ENCODE measurements at regions not wholly inside any gene's neighbourhood (a gene's known extent, or its start where the extent isn't known, plus 50 kb on each side); places are given as distances from the start of the nearest gene placed in this dataset.

DNA sequence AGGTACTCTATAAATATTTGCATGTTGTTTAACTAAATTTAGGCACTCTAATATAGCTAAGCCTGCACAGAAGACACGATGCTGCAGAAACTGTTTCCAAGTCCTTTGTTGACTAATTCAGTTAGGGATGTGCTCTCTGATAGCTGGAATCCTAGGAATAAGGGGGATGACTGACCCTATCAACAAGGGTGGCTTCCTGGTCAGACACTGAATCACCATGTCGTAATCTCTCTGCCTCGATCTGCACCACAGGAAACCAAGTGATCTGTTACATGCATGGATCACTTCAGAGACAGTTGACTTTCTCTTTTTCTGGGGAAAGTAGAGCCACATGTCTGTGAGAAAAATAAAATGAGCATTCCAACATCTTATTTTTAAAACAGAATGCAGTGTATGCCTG lies 169.1 kb downstream of the GUCY2F start:
- ATAC-seq (ENCODE audit: low FRiP score): no peak
- intact Hi-C loops (cut with DNase I): no loop called here
- Histone ChIP-seq H3K9me3 (ENCODE audit: control insufficient read depth, low read length) (no peaks in the 10 kb centered on the region), H3K27me3 (ENCODE audit: control insufficient read depth in 1 of 2, insufficient read depth in 2 of 2, low read length in 1 of 2) (no peaks in the 10 kb centered on the region), H3K4me3 (ENCODE audit: low read length in 2 of 2) (no peak overlapping the region), H3K27ac (ENCODE audit: low read depth in 1 of 2, low read length in 2 of 2) (no peak overlapping the region), H3K4me1 (ENCODE audit: control insufficient read depth in 1 of 2, insufficient read depth in 2 of 2, low read length in 2 of 2) (no peaks in the 10 kb centered on the region), H3K36me3 (ENCODE audit: control insufficient read depth in 1 of 2, insufficient read depth in 2 of 2, low read length in 1 of 2) (no peaks in the 10 kb centered on the region)
- WGBS, 2 donors: 47 to 48% methylated on average over 3 of the region's 3 CpGs
- DNase-seq: no peak

DNA sequence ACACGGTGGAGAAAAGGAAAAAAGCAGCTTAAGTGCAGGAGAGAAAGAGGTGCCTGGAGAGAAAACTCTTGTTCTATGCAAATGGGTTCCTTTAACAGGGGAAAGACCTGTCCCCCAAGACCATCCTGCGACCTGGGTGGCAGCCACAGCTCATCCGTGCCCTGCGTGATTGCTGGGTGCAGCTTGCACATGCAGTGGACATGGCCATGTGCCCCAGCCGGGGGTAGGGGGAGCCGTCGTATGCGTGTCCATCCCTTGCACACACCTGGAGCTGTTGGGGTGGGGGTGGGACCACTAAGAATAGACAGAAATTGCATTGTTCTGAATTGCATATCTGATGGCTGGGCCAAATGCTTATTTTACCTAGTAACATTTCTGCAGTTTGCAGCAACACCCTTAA lies 171.9 kb downstream of the GUCY2F start:
- intact Hi-C loops (cut with DNase I): no loop called here
- Histone ChIP-seq H3K4me1 (ENCODE audit: control insufficient read depth in 1 of 2, insufficient read depth in 2 of 2, low read length in 2 of 2) (no peaks in the 10 kb centered on the region), H3K27ac (ENCODE audit: low read depth in 1 of 2, low read length in 2 of 2) (no peak overlapping the region), H3K36me3 (ENCODE audit: control insufficient read depth in 1 of 2, insufficient read depth in 2 of 2, low read length in 1 of 2) (no peaks in the 10 kb centered on the region), H3K4me3 (ENCODE audit: low read length in 2 of 2) (no peak overlapping the region), H3K9me3 (ENCODE audit: control insufficient read depth, low read length) (no peaks in the 10 kb centered on the region), H3K27me3 (ENCODE audit: control insufficient read depth in 1 of 2, insufficient read depth in 2 of 2, low read length in 1 of 2) (no peaks in the 10 kb centered on the region)
- DNase-seq: no peak
- WGBS, 2 donors: 77 to 89% methylated on average over 8 of the region's 8 CpGs
- ATAC-seq (ENCODE audit: low FRiP score): no peak

DNA sequence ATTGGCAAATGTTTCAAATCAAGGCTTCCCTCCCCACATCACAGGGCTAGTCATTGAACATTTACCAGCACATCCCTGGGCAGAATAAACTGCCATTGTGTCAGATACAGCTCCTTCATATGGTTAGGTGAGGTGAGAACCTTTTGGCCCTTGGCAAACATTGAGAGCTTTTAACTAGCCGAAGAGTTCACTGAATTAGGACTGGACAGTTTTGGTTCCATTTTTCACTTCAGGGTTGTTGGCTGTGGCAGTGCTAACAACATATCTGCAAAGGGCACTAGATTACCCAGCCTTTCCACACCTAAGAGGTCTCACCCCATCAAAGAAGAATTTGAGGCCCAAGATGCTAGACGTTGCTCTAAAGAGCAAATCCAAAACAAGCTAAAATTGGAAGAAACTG lies 180.7 kb downstream of the GUCY2F start:
- Histone ChIP-seq H3K27ac (ENCODE audit: low read depth in 1 of 2, low read length in 2 of 2) (no peak overlapping the region), H3K27me3 (ENCODE audit: control insufficient read depth in 1 of 2, insufficient read depth in 2 of 2, low read length in 1 of 2) (no peaks in the 10 kb centered on the region), H3K36me3 (ENCODE audit: control insufficient read depth in 1 of 2, insufficient read depth in 2 of 2, low read length in 1 of 2) (no peaks in the 10 kb centered on the region), H3K4me1 (ENCODE audit: control insufficient read depth in 1 of 2, insufficient read depth in 2 of 2, low read length in 2 of 2) (no peaks in the 10 kb centered on the region), H3K9me3 (ENCODE audit: control insufficient read depth, low read length) (no peaks in the 10 kb centered on the region), H3K4me3 (ENCODE audit: low read length in 2 of 2) (no peak overlapping the region)
- ATAC-seq (ENCODE audit: low FRiP score) (no peak), DNase-seq (no peak)
- intact Hi-C loops (cut with DNase I): no loop called here
- WGBS, 2 donors: 49 to 67% methylated on average over 2 of the region's 2 CpGs

DNA sequence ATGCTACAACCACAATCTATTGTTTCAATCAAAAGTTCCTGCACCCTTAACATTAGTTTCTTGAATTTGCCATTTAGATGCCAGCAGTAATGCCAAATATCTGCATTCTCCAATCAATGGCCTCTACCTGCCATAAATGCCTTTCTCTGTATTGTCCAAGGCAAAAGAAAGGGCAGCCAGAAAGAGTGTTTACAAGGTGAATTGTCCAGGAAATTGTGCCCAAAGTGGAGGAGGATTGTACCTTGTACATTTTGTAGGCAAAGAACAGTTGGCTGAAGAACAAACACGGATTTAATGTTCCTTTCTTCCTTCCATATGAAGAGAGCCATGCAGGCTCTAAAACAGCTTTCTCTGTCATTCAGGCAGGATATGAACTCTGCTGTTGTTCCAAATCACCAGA lies 181.5 kb downstream of the GUCY2F start:
- no peaks in the 10 kb centered on the region for H3K9me3 ChIP-seq (ENCODE audit: control insufficient read depth, low read length)
- H3K27ac ChIP-seq (ENCODE audit: low read depth in 1 of 2, low read length in 2 of 2): no peak overlapping the region
- DNase-seq: no peak
- no peak for ATAC-seq (ENCODE audit: low FRiP score)
- H3K4me3 ChIP-seq (ENCODE audit: low read length in 2 of 2): no peak overlapping the region
- no peaks in the 10 kb centered on the region for H3K27me3 ChIP-seq (ENCODE audit: control insufficient read depth in 1 of 2, insufficient read depth in 2 of 2, low read length in 1 of 2)
- intact Hi-C loops (cut with DNase I): no loop called here
- no peaks in the 10 kb centered on the region for H3K36me3 ChIP-seq (ENCODE audit: control insufficient read depth in 1 of 2, insufficient read depth in 2 of 2, low read length in 1 of 2)
- no peaks in the 10 kb centered on the region for H3K4me1 ChIP-seq (ENCODE audit: control insufficient read depth in 1 of 2, insufficient read depth in 2 of 2, low read length in 2 of 2)
- 27 to 55% methylated on average over 1 of the region's 1 CpG for WGBS, 2 donors

DNA sequence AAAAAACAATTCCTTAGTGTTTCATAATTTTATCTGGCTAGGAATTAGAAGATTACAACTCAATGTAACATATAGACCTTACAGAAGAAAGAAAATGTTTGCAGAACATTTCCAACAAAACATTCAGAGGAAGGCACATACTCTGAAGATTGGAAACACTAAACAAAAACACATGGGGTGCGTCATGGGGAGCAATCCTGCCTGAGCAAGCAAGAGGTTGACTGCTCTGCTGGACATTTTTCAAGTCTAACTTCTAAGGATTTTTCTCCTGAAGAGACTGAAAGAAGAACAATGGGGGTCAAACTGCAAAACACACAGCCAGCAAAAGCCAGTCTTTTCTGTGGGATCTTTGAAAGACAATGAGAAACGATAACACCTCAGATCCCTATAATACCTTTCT lies 182.8 kb downstream of the GUCY2F start:
- intact Hi-C loops (cut with DNase I): no loop called here
- no peak overlapping the region for H3K27ac ChIP-seq (ENCODE audit: low read depth in 1 of 2, low read length in 2 of 2)
- 53 to 54% methylated on average over 2 of the region's 2 CpGs for WGBS, 2 donors
- no peaks in the 10 kb centered on the region for H3K27me3 ChIP-seq (ENCODE audit: control insufficient read depth in 1 of 2, insufficient read depth in 2 of 2, low read length in 1 of 2)
- ATAC-seq (ENCODE audit: low FRiP score) (no peak), DNase-seq (no peak)
- no peaks in the 10 kb centered on the region for H3K9me3 ChIP-seq (ENCODE audit: control insufficient read depth, low read length)
- H3K4me3 ChIP-seq (ENCODE audit: low read length in 2 of 2): no peak overlapping the region
- no peaks in the 10 kb centered on the region for H3K4me1 ChIP-seq (ENCODE audit: control insufficient read depth in 1 of 2, insufficient read depth in 2 of 2, low read length in 2 of 2)
- H3K36me3 ChIP-seq (ENCODE audit: control insufficient read depth in 1 of 2, insufficient read depth in 2 of 2, low read length in 1 of 2): no peaks in the 10 kb centered on the region

DNA sequence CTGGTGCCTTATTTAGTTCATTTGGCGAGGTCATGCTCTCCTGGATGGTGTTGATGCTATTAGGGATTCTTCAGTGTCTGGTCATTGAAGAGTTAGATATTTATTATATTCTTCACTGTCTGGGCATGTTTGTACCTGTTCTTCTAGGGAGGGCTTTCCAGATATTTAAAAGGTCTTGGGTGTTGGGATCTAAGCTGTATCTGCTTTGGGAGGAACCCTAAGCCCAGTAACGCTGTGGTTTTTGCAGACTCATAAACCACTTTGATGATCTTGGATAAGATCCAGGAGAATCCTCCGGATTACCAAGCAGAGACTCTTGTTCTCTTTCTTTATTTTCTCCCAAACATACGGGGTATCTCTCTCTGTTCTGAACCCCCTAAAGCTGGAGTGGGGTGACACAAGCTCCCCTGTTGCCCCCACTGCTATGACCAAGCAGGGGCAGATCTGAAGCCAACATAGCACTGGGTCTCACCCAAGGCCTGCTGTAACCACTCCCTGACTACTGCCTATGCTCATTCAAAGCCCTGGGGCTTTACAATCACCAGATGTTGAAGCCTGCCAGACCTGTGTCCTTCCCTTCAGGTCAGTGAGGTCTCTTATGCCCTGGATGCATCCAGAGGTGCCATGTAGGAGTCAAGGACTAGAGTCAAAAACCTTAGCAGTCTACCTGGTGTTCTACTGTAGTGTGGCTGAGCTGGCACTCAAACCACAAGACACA lies 187.6 kb downstream of the GUCY2F start:
- Histone ChIP-seq H3K27me3 (ENCODE audit: control insufficient read depth in 1 of 2, insufficient read depth in 2 of 2, low read length in 1 of 2) (no peaks in the 10 kb centered on the region), H3K27ac (ENCODE audit: low read depth in 1 of 2, low read length in 2 of 2) (no peak overlapping the region), H3K4me1 (ENCODE audit: control insufficient read depth in 1 of 2, insufficient read depth in 2 of 2, low read length in 2 of 2) (no peaks in the 10 kb centered on the region), H3K36me3 (ENCODE audit: control insufficient read depth in 1 of 2, insufficient read depth in 2 of 2, low read length in 1 of 2) (no peaks in the 10 kb centered on the region), H3K9me3 (ENCODE audit: control insufficient read depth, low read length) (no peaks in the 10 kb centered on the region), H3K4me3 (ENCODE audit: low read length in 2 of 2) (no peak overlapping the region)
- intact Hi-C loops (cut with DNase I): no loop called here
- DNase-seq: no peak
- ATAC-seq (ENCODE audit: low FRiP score): no peak
- WGBS, 2 donors: 55 to 61% methylated on average over 4 of the region's 4 CpGs

DNA sequence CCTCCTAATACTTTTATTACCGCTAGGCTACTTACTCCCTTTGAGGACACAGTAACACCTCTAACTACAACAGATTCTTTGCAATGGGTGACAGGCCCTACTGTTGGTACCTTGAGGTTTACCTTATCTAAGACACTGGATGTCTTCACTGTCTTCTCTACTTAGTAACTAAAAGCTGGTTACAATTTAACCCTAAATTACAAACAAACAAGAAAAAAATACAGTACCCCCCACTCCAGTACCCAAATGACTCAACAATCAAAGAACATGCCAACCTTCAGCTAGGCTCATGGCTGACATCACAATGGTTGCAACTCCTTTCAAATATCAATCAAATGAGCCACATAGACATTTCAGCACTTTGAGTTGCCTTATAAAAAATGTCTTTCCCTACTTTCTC lies 198.0 kb downstream of the GUCY2F start:
- no peaks in the 10 kb centered on the region for H3K4me1 ChIP-seq (ENCODE audit: control insufficient read depth in 1 of 2, insufficient read depth in 2 of 2, low read length in 2 of 2)
- no peaks in the 10 kb centered on the region for H3K9me3 ChIP-seq (ENCODE audit: control insufficient read depth, low read length)
- no peak for DNase-seq
- intact Hi-C loops (cut with DNase I): no loop called here
- H3K27me3 ChIP-seq (ENCODE audit: control insufficient read depth in 1 of 2, insufficient read depth in 2 of 2, low read length in 1 of 2): no peaks in the 10 kb centered on the region
- 86 to 92% methylated on average over 1 of the region's 1 CpG for WGBS, 2 donors
- no peak overlapping the region for H3K4me3 ChIP-seq (ENCODE audit: low read length in 2 of 2)
- no peaks in the 10 kb centered on the region for H3K36me3 ChIP-seq (ENCODE audit: control insufficient read depth in 1 of 2, insufficient read depth in 2 of 2, low read length in 1 of 2)
- H3K27ac ChIP-seq (ENCODE audit: low read depth in 1 of 2, low read length in 2 of 2): no peak overlapping the region
- no peak for ATAC-seq (ENCODE audit: low FRiP score)

DNA sequence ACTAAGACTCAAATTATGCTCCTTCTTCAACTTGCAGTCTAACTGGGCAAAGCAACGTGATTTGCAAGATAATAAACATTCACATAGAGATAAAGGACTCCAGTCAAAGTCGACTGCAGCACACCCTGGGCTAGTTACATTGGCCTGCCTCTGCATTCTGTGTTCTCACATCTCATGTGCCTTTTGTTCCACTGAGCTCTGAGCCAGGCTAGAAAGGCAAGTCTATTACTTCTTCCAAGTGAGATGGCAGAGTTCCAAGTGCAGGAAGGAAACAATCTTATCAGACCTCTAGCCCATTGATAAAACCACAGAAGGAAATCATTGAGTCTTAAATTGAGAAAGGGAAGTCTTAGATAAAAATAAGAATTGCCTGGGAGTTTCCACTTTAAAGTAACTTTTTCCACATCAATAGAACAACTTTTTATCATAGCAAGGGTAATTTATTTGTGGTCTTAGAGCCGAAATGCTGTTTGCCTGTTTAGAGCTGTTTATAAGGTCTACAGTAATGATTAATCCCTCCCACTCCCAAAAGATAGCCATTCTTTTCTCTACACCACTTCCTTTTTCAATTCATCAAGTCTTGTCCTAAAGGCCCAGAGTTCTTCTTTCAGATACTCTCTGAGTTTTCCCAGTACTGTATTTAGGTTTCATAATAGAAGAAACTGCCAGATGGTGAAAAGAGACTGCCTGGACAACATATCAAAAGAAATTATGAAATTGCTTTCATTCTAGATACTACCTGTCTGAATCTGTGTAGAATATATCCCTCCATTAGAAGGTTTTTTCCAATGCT lies 200.2 kb downstream of the GUCY2F start:
- Histone ChIP-seq H3K27ac (ENCODE audit: low read depth in 1 of 2, low read length in 2 of 2) (no peak overlapping the region), H3K4me3 (ENCODE audit: low read length in 2 of 2) (no peak overlapping the region), H3K27me3 (ENCODE audit: control insufficient read depth in 1 of 2, insufficient read depth in 2 of 2, low read length in 1 of 2) (no peaks in the 10 kb centered on the region), H3K4me1 (ENCODE audit: control insufficient read depth in 1 of 2, insufficient read depth in 2 of 2, low read length in 2 of 2) (no peaks in the 10 kb centered on the region), H3K36me3 (ENCODE audit: control insufficient read depth in 1 of 2, insufficient read depth in 2 of 2, low read length in 1 of 2) (no peaks in the 10 kb centered on the region), H3K9me3 (ENCODE audit: control insufficient read depth, low read length) (no peaks in the 10 kb centered on the region)
- ATAC-seq (ENCODE audit: low FRiP score): peak; percentile 64
- WGBS, 2 donors: 10 to 11% methylated on average over 3 of the region's 3 CpGs
- intact Hi-C loops (cut with DNase I): no loop called here
- no peak for DNase-seq

DNA sequence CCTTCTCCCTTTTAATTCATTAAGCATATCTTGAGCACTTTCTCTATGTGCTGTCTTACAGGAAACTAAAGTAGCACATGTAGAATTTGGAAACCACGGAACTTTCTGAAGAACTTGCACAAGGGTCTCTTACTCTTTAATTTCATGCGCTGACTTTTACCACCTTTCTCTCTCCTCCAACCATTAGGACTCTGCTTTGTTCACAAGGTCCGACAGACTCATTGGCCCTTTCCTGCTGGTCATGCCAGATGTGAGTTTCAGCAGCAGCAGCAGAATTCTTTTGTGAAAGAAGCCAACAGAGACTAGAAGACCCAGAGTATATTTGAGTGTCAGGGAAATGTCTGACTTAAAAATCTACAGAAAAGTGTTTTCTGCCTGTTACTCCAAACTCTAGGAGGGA lies 207.1 kb downstream of the GUCY2F start:
- no peak for DNase-seq
- no peaks in the 10 kb centered on the region for H3K9me3 ChIP-seq (ENCODE audit: control insufficient read depth, low read length)
- no peaks in the 10 kb centered on the region for H3K4me1 ChIP-seq (ENCODE audit: control insufficient read depth in 1 of 2, insufficient read depth in 2 of 2, low read length in 2 of 2)
- WGBS, 2 donors: 85 to 89% methylated on average over 3 of the region's 3 CpGs
- H3K27me3 ChIP-seq (ENCODE audit: control insufficient read depth in 1 of 2, insufficient read depth in 2 of 2, low read length in 1 of 2): no peaks in the 10 kb centered on the region
- ATAC-seq (ENCODE audit: low FRiP score): no peak
- H3K27ac ChIP-seq (ENCODE audit: low read depth in 1 of 2, low read length in 2 of 2): no peak overlapping the region
- H3K4me3 ChIP-seq (ENCODE audit: low read length in 2 of 2): no peak overlapping the region
- H3K36me3 ChIP-seq (ENCODE audit: control insufficient read depth in 1 of 2, insufficient read depth in 2 of 2, low read length in 1 of 2): no peaks in the 10 kb centered on the region
- intact Hi-C loops (cut with DNase I): no loop called here

Measured in aorta (tissue), 5 donors.